Skeletal muscle tissue (tissue), 3 donors: ENCODE measurements at regions not wholly inside any gene's neighbourhood (a gene's known extent, or its start where the extent isn't known, plus 50 kb on each side); places are given as distances from the start of the nearest gene placed in this dataset.

Experiments
- H3K27ac ChIP-seq: one replicate; pipeline ENCODE4 v1.7.0; 2013; ENCODE audit warnings: mild to moderate bottlenecking, low read depth, low read length, inconsistent platforms
- H3K27me3 ChIP-seq, 3 donors: one replicate each; pipeline ENCODE4 v1.7.0; 2013; ENCODE audit warnings: low read length in 3 of 3; ENCODE audit not compliant: control insufficient read depth in 3 of 3, insufficient read depth in 3 of 3
- H3K36me3 ChIP-seq, 3 donors: one replicate each; pipeline ENCODE4 v1.7.0; 2013; ENCODE audit warnings: low read length in 3 of 3; ENCODE audit not compliant: control insufficient read depth in 3 of 3, insufficient read depth in 3 of 3
- H3K4me1 ChIP-seq, 3 donors: one replicate each; pipeline ENCODE4 v1.7.0; 2013; ENCODE audit warnings: low read length in 3 of 3, mild to moderate bottlenecking in 3 of 3; ENCODE audit not compliant: control insufficient read depth in 3 of 3, insufficient read depth in 3 of 3
- H3K4me3 ChIP-seq, 3 donors: one replicate each; pipeline ENCODE4 v1.7.0; 2013; ENCODE audit warnings: low read length in 3 of 3
- H3K9ac ChIP-seq, 3 donors: one replicate each; pipeline ENCODE4 v1.7.0; 2013; ENCODE audit warnings: low read length in 3 of 3, mild to moderate bottlenecking in 3 of 3, moderate library complexity in 2 of 3, low read depth in 1 of 3
- H3K9me3 ChIP-seq, 3 donors: one replicate each; pipeline ENCODE4 v1.7.0; 2013; ENCODE audit warnings: low read length in 3 of 3; ENCODE audit not compliant: control insufficient read depth in 3 of 3
- donor health status: Osteomylitis.

DNA sequence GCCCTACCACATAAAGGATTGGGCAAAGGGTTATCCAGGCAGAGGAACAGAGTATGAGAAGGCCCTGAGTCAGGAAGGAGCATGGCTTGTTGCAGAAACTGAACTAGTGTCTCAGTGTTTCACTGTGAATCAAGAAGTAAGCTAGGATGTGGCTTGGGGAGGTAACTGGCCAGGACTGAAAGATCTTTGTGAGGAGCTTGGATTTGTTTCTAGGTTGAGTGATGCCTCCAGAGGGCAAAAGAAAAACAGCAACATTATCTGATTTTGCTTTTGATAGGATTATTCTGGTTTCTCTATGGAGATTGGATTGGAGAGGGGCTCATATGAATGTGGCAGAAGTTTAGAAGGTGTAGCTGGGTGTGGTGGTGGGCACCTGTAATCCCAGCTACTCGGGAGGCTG is 137.9 kb upstream of the HDAC9 start:
- no peak overlapping the region for H3K9ac ChIP-seq
- H3K36me3 ChIP-seq = no peaks in the 10 kb centered on the region
- no peaks in the 10 kb centered on the region for H3K27me3 ChIP-seq
- H3K27ac ChIP-seq = no peak overlapping the region
- peaks cover 0 to 1% (median 0%) of the 10 kb centered on the region in 3 donors for H3K4me1 ChIP-seq
- H3K9me3 ChIP-seq = no peaks in the 10 kb centered on the region
- no peak overlapping the region for H3K4me3 ChIP-seq

DNA sequence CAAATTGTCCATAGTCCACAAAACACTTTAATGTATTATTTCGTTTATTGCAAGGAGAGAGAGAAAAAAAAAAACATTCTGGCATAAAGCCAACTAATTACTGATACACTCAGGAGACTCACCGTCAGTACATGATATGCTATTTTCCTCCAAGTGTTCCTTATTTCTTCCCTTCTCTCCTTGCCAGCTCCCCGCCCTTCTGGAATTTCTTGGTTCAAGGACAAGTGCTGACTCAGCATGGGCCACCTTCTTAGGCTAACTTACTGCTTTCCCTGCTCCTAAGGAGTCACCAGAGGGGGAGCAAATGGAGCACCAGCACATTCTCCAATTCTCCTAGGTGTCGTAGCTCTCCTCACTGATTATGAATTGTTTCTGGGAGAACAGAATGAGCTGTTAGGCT is 133.8 kb upstream of the HDAC9 start:
- H3K36me3 ChIP-seq = no peaks in the 10 kb centered on the region
- H3K4me3 ChIP-seq = no peak overlapping the region
- H3K4me1 ChIP-seq = no peaks in the 10 kb centered on the region
- H3K9ac ChIP-seq = no peak overlapping the region
- H3K9me3 ChIP-seq = no peaks in the 10 kb centered on the region
- H3K27ac ChIP-seq = no peak overlapping the region
- H3K27me3 ChIP-seq = no peaks in the 10 kb centered on the region

DNA sequence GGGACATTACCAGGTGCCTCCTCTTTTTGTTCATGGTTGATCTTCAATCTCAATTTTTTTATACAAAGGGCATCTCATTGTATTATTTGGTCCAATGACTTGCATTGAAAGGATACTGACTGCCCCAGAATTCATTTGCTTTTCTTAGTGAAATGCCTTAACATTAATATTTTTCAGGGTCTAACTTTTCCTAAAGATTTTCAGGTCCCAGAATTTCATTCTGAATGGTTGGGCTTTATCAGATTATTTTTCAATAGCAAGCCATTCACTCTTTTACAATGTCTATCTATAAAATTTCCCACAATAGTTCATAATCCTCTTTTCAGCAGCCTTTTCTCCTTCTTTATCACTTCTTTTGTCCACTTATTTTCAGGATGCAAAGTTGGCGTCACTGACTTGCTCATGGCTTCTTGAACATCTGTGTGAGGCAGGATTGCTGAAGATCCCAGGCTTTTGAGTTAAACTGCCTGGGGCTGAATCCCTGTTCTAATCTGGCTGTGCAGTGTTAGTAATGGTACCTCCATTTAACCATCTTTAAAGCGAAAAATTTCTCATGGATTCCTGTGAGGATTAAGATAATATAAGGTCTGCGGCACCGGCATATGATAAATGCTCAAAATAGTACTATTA is 131.7 kb upstream of the HDAC9 start:
- no peaks in the 10 kb centered on the region for H3K27me3 ChIP-seq
- no peak overlapping the region for H3K27ac ChIP-seq
- H3K4me1 ChIP-seq = no peaks in the 10 kb centered on the region
- H3K4me3 ChIP-seq = no peak overlapping the region
- H3K9ac ChIP-seq = no peak overlapping the region
- no peaks in the 10 kb centered on the region for H3K9me3 ChIP-seq
- no peaks in the 10 kb centered on the region for H3K36me3 ChIP-seq

DNA sequence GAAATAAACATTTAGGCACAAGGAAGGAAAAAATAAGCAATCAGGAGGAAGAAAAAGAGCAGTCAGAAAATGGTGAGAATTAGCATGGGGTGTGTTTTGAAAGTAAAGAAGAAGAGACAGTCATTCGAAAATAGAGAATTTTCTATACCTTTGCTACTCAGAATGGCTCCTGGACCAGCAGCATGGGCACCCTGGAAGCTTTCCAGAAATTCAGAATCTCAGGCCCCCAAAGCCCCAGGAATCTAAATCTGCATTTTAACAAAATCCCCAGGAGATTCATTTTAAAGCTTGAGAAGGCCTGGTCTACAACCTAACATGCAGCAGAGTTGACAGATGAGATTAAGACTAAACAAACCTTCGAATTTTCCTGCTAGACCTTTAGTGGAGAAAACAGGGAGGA is 131.2 kb upstream of the HDAC9 start:
- no peak overlapping the region for H3K4me3 ChIP-seq
- no peaks in the 10 kb centered on the region for H3K36me3 ChIP-seq
- H3K9me3 ChIP-seq = no peaks in the 10 kb centered on the region
- no peak overlapping the region for H3K27ac ChIP-seq
- no peaks in the 10 kb centered on the region for H3K27me3 ChIP-seq
- H3K4me1 ChIP-seq = no peaks in the 10 kb centered on the region
- H3K9ac ChIP-seq = no peak overlapping the region

DNA sequence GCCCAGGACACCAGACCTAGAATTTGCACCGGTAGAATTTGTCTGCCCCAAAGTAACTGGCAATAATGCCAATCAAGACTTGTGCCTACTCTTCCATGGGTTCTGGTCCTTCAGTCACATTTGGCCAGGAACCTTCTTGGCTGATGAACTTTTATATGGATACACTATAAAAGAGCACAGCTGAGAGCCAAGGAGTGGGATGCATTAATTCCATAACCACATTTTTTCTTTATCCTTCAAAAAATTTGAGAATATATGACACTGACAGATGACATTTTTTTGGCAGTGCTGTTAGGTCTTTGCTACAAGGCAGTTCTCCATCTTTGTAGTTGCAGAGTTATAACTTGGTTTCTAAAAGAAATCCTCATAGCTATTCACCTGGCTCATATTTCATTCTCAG is 129.2 kb upstream of the HDAC9 start:
- Histone ChIP-seq H3K4me1 (no peaks in the 10 kb centered on the region), H3K4me3 (no peak overlapping the region), H3K27ac (no peak overlapping the region)

DNA sequence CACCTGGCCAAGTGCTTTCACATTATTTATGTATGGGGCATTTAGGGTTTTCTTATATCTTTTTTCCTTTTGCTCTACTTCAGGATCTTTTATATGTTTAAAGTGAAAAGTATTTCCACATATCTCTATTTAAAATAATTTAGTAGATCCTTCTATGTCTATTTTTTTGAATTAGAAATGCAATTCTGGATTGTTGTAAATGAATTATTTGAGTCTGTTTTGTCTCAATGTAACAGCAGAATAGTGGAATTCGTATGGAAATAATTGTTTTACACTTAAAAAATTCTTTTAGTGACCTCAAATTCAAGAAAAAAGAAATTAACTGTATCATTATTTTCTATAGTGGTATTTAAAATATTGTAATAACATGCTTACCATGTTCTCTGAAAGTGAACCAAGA is 126.5 kb upstream of the HDAC9 start:
- Histone ChIP-seq H3K27ac (no peak overlapping the region), H3K4me3 (no peak overlapping the region), H3K36me3 (no peaks in the 10 kb centered on the region), H3K9me3 (no peaks in the 10 kb centered on the region), H3K9ac (no peak overlapping the region), H3K4me1 (no peaks in the 10 kb centered on the region), H3K27me3 (no peaks in the 10 kb centered on the region)

More for the DNA sequence above, 129.2 kb upstream of the HDAC9 start:
- H3K9me3 ChIP-seq = no peaks in the 10 kb centered on the region
- H3K36me3 ChIP-seq = no peaks in the 10 kb centered on the region
- no peaks in the 10 kb centered on the region for H3K27me3 ChIP-seq
- H3K9ac ChIP-seq = no peak overlapping the region

DNA sequence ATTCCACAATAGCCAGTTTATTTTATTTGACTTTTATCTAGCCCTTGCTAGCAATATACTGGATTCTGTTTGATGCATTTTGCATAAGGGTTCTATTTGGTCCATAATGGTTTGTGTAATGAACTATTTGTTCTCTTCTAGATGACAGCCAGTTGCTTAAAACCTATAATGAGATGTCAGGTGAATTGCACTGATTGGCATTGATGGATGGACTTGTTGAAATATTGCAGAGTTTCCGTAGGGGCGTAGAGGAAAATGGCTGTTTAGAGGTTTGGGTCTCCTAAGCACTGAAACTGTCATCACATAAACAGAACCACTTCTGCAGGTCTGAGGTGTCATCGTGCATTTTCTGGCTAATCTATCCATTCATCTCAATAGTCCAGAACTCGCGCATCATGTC is 124.9 kb upstream of the HDAC9 start:
- H3K9ac ChIP-seq = no peak overlapping the region
- no peaks in the 10 kb centered on the region for H3K9me3 ChIP-seq
- no peaks in the 10 kb centered on the region for H3K36me3 ChIP-seq
- no peak overlapping the region for H3K4me3 ChIP-seq
- H3K27ac ChIP-seq = no peak overlapping the region
- no peaks in the 10 kb centered on the region for H3K4me1 ChIP-seq
- no peaks in the 10 kb centered on the region for H3K27me3 ChIP-seq

DNA sequence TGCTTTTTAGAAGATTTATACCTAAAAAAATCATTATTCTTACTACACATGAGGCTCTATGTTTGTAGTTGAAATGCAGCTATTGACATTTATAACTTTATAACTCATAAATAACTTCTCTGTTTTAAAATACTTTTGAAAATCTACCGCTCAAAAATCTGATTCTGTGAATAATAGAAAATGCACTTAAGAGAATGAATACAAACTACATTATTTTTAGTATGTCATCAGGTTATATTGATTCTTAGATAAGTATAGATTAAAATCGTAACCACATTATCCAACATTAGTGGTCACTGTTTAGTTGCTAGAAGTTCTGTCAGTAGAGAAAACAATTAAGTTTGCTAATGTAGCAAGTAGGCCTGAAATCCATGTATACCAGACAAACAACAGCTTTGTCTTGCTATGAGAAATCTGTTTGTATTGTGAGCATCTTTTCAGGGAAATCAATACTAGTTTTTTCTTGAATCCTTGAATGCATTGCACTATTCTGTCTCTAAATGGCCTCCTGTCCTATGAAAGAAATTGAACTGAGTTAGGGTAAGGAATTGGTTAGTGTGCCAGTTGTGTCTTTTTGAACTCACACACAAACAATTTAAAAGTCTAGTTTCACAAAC is 116.5 kb upstream of the HDAC9 start:
- H3K27me3 ChIP-seq = no peaks in the 10 kb centered on the region
- no peaks in the 10 kb centered on the region for H3K9me3 ChIP-seq
- H3K4me1 ChIP-seq = no peaks in the 10 kb centered on the region
- H3K9ac ChIP-seq = no peak overlapping the region
- H3K36me3 ChIP-seq = no peaks in the 10 kb centered on the region
- H3K27ac ChIP-seq = no peak overlapping the region
- H3K4me3 ChIP-seq = no peak overlapping the region

DNA sequence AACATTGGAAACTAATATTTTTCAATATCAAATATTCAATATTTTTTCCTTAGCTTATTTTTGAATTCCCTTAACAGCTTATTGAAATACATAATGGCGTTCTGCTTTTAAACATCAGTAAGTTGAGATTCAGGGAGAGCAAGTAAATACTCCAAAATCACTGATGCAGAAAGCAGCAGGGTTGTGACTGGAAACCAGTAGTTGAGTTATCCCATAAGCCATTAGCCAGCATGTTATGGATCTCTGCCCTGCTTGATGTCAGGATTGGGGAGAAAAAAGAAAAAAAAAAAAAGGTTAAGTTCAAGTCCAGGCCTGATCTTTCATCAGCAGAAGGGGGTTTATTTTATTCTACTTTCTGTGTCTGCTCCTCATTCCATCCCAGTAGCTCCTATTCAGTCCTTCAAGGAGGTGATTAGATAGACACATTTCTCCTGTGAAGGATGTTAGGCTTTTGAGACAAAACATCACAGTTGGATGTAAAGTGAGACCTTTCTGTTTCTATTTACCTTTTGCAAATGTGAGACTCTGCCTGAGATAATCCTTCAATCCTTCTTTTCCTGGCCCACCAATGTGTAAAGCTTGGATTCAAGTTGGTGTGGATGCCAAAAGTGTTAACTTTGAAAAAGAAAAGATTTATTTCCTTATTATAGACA is 110.9 kb upstream of the HDAC9 start:
- peaks cover 0 to 3% (median 0%) of the 10 kb centered on the region in 3 donors for H3K4me1 ChIP-seq
- H3K9me3 ChIP-seq = no peaks in the 10 kb centered on the region
- H3K27me3 ChIP-seq = no peaks in the 10 kb centered on the region
- no peaks in the 10 kb centered on the region for H3K36me3 ChIP-seq
- no peak overlapping the region for H3K4me3 ChIP-seq
- no peak overlapping the region for H3K27ac ChIP-seq
- no peak overlapping the region for H3K9ac ChIP-seq

DNA sequence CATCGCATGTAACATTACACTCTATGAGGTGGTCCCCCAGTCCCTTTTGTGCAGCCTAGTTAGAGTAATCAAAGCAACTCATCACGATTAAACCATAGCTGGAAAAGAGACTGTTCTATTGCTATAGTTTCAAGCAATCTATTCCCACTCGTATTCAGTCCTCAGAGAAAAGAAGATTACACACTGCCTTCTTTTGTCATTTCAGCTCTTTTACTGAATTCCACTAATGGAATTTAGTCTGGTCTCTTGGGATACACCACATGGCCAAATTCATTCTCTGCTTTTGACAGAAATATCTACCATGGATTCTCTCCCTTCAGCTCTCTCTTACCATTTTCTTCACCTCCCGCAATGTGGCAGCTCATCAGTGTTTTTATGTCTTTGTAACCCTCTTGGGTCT is 108.9 kb upstream of the HDAC9 start:
- H3K4me3 ChIP-seq = no peak overlapping the region

More for the DNA sequence above, 108.9 kb upstream of the HDAC9 start:
- no peak overlapping the region for H3K27ac ChIP-seq
- no peaks in the 10 kb centered on the region for H3K36me3 ChIP-seq
- H3K9me3 ChIP-seq = no peaks in the 10 kb centered on the region
- no peak overlapping the region for H3K9ac ChIP-seq
- H3K4me1 ChIP-seq = peaks cover 0 to 3% (median 3%) of the 10 kb centered on the region in 3 donors
- H3K27me3 ChIP-seq = no peaks in the 10 kb centered on the region
